Heart left ventricle (tissue), 13 donors: ENCODE measurements at regions not wholly inside any gene's neighbourhood (a gene's known extent, or its start where the extent isn't known, plus 50 kb on each side); places are given as distances from the start of the nearest gene placed in this dataset.

Source experiments
- CTCF ChIP-seq, 12 donors: fragments of 200-600 bp; sonication (generic) in 4 of 12; IDR thresholded peaks; one replicate each; pipeline versions ENCODE4 v1.5.0 to v1.8.0; 2018 to 2022; ENCODE audit warnings: antibody characterized with exemption in 12 of 12, mild to moderate bottlenecking in 5 of 12
- POLR2A ChIP-seq, 2 donors: fragments of 450-650 bp; IDR thresholded peaks; one replicate each; pipeline ENCODE4 v1.6.1; 2017; ENCODE audit warnings: antibody characterized with exemption in 2 of 2, mild to moderate bottlenecking in 2 of 2, moderate library complexity in 2 of 2
- donor health status: ischemic (EF 13 %, LVEDD 7.1; RV severe dilation, severe dysfunction).
- donor health status: DM: no; HTN: yes; CAD: no.
- donor health status: DM: no; HTN: no; CAD: no.
- donor health status: ischemic (EF 25% LVEDD 6.9; RV normal size, moderate dysfunction).
- donor health status: ischemic (EF 25% LVEDD 5.7; RV mildly dilated, moderate dysfunction).
- donor health status: ischemic (EF 35%, LVEDD 5.7; RV mildly dilated, moderate dysfunction).
- donor health status: nonischemic (EF 11% LVEDD 7.7; RV severe dilation, severe dysfunction).
- donor health status: DM: yes; HTN: yes; CAD: no.
- donor health status: PGD.
- donor health status: ischemic (EF 29% LVEDD 5.4; RV normal size, mild dysfunction).
- donor health status: nonischemic (EF 23%, LVEDD 6.1; RV moderate dilation, normal function).

GRCh38 chr15:95565016-95565600 lies 765.4 kb upstream of the NR2F2 start:
- TF ChIP-seq CTCF (IDR thresholded peaks at IDR 0.05) (no peak), POLR2A (IDR thresholded peaks at IDR 0.05) (no peak)
